ENCODE measurements at regions not wholly inside any gene's neighbourhood (a gene's known extent, or its start where the extent isn't known, plus 50 kb on each side); places are given as distances from the start of the nearest gene placed in this dataset.

GRCh38 chr4:147355847-147356246 lies 125.0 kb upstream of the EDNRA start:
- TF ChIP-seq POLR2A (IDR thresholded peaks at IDR 0.05; ENCODE audit: low read length) = no peak
- TF ChIP-seq GATA1 (IDR thresholded peaks at IDR 0.05; ENCODE audit: low read depth, low read length) = no peak

Measured in erythroblast (primary cell).